Stimulated activated naive CD8-positive, alpha-beta T cell treated with anti-CD3 and anti-CD28 coated beads, Interleukin-15, Interleukin-2, amounts not matched to agents 100 U/mL and 50 U/mL, for 24 hours (primary cell): ENCODE measurements at regions not wholly inside any gene's neighbourhood (a gene's known extent, or its start where the extent isn't known, plus 50 kb on each side); places are given as distances from the start of the nearest gene placed in this dataset.
A peak's percentile ranks its signal among the peaks of the same experiment; 100 is the strongest.

Experiments used
- ATAC-seq: fragments of 150-1000 bp; cut with Tn5 transposase; one replicate; pipeline ENCODE4 v1.10.0; 2021
- DNase-seq: peaks from one replicate; pipeline ENCODE4 v3.0.0; 2021

DNA sequence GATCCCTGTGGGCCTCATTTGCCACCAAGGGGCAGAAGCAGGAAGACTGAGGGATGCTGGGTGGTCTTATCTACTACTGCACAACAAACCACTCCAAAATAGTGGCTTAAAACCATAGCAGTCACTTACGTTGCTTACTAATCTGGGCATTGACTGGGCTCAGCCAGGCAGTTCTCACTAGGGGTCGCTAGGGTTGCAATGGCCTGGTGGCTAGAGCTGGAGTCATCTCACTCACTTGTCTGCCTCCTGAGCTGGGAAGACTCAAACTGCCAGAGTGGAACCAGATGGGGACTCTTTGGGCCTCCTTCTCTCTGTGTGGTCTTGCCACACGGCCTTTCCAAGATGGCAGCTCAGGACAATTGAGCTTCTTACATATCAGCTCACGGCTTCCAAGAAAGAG lies 216.3 kb upstream of the BCOR start:
- ATAC-seq (no peak), DNase-seq (no peak)

DNA sequence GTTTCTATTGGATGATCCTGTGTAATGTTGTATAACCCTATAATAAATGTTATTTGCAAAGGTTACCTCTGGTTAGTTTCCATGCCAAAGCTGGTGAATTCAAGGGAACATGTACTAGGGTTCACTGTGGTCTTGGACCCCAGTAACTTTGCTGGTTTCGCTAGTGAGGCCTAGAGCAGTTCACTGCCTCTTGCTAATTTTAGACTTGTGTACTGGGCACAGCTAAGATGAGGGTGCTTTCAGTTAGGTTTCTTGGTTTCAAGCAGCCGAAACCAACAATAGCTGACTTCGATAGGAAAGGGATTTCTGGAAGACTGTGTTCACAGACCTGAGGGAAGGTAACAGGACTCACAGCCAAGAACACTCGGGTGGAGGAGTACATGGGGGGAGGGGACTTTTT lies 215.5 kb upstream of the BCOR start:
- no peak for DNase-seq

DNA sequence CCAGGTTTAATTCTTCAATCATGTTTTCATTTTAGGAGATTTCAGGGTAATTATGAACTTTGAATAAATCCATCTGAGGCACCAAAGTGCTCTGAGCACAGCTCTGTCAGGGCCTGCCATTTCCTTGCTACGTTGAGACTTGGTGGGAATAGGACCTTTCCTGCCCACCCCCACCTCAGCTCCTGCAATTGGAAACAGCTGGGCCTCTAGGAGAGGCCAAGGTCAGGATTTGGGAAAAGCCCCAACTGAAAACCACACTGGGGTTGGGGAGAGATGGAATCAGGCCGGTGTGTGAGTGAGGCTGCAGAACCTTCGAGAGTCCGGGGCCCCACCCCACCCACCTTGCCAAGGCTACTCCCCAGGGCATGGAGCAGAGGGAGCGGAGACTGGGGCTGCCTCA lies 212.7 kb upstream of the BCOR start:
- ATAC-seq (no peak), DNase-seq (no peak)

More for the DNA sequence above, 215.5 kb upstream of the BCOR start:
- no peak for ATAC-seq

DNA sequence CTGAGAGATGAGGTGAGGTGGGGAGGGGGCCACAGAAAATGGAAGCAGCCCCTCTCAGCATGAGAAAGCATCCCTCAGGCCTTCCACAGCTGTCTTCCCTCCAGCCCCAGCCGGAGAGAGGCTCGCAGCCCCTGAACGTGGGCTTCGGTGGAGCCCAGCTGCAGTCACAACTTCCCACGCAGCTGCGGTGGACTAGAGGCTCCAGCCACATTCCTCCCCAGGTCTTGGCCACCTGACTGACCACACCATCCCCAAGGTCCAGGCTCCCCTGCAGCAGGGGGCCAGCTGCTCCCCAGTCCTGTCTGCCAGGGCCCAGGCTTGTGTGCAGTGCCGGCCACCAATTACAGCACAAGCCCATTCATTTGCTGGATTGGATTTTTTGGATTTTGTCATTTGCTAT lies 212.3 kb upstream of the BCOR start:
- DNase-seq, result no peak

DNA sequence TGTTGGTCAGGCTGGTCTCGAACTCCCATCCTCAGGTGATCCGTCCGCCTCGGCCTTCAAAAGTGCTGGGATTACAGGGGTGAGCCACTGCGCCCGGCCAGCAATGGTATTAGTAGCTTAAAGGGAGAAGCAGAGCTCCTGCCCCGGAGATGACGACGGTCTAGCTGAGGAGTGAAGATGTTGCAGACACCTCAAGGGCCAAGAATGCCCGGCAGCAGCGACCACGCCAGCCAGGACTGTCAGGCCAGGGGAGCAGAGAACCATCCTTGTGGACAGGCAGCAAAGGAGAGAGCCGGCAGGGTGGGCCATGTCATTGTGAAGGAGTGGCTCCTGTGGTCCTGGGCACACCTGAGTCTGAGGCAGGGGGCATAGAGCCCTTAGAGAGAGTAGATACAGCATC lies 210.1 kb upstream of the BCOR start:
- DNase-seq (no peak), ATAC-seq (no peak)

More for the DNA sequence above, 212.3 kb upstream of the BCOR start:
- no peak for ATAC-seq

DNA sequence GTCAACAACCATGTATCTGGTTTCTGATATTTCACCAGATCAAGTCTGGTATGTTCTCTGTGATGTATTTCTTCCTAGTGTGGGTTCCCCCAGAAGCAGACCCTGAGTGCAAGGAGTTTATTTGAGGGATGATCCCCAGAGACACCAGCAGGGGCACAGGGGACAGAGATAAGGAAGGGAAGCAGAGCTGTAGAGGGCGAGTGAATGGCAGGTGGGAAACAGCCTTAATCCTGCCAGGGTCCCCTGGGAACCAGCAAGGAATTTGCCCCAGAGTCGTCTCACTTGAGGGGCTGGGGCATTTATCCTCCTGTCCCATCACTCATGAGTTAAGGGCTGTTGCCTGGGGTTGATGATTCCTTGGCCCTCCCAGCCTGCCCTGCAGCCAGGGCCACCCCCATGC lies 206.4 kb upstream of the BCOR start:
- DNase-seq (no peak), ATAC-seq (no peak)

DNA sequence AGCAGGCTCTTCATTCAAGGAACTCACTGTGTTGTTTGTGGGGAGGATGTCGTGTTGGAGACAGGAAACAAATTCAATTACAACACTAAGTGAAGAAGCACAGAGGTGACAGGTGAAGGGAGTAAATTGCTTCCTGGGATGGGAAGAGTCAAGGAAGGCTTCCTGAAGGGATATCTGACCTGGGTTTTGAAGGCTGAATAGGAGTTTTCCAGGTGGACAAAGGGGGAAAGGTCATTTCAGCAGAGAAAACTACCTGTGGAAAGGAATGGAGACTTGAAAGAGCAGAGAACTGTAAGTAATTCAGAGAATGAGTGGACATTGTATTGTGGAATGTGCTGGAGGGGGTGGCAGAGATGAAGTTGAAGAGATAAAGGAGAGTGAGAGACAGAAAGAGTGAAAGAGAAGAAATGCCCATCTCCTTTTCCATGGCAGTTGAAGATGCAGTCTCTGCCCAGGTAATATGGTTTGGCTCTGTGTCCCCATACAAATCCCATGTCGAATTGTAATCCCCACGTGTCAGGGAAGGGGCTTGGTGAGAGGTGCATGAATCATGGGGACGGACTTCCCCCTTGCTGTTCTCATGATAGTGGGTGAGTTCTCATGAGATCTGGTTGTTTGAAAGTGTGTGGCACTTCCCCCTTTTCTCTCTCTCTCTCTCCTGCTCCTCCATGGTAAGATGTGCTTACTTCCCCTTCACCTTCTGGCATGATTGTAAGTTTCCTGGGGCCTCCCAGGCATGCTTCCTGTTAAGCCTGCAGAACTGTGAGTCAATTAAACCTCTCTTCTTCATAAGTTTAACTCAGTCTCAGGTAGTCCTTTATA lies 205.7 kb upstream of the BCOR start:
- peak; percentile 43 for ATAC-seq
- DNase-seq, result peak; percentile 9

DNA sequence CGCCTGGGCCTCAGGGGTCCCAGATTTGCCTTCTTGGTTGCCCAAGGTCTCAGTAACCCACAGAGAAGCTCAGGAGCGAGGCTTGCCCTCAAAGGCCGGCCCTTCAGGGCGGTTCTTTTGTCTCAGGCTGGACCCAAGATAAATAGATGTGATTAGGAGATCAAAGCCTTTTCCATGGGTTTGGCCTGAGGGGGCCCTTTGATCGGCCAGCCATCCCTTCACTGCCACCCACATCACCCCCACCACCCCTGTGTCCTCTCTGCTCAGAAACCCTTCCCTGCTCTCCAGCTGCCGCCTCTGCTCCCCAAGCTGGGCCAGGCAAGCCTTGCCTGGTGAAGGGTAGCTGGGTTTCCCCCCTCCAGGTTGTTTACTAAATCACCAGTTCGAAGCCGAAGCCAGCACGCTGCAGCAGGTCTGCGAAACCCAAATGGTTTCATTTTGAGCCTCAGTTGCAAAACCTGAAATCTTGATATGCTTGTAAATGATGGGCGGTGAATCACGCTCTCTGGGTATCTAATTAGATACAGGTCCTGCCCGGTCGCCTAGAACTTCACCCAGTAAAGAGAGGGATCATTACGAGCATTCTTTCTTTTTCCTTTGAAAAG lies 202.6 kb upstream of the BCOR start:
- ATAC-seq (peak; percentile 52), DNase-seq (peak; percentile 14)

DNA sequence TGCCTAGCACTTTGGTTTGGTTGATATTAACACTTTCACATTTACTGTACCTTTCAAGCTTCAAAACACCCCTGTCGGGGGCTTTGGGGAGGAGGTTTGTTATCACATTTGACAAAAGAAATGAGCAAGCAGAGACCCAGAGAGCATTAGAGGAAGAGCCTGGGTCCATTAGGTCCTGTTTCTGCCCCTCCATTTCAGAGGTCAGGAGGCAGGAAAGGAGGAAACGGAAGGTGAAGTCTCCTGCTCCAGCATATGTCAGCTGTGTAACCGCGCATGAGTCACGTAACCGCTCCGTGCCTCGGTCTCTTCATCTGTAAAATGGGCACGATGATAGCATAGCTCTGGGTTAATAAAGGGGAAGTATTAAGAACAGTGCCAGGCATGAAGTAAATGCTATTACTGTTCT lies 201.9 kb upstream of the BCOR start:
- DNase-seq (no peak), ATAC-seq (no peak)

DNA sequence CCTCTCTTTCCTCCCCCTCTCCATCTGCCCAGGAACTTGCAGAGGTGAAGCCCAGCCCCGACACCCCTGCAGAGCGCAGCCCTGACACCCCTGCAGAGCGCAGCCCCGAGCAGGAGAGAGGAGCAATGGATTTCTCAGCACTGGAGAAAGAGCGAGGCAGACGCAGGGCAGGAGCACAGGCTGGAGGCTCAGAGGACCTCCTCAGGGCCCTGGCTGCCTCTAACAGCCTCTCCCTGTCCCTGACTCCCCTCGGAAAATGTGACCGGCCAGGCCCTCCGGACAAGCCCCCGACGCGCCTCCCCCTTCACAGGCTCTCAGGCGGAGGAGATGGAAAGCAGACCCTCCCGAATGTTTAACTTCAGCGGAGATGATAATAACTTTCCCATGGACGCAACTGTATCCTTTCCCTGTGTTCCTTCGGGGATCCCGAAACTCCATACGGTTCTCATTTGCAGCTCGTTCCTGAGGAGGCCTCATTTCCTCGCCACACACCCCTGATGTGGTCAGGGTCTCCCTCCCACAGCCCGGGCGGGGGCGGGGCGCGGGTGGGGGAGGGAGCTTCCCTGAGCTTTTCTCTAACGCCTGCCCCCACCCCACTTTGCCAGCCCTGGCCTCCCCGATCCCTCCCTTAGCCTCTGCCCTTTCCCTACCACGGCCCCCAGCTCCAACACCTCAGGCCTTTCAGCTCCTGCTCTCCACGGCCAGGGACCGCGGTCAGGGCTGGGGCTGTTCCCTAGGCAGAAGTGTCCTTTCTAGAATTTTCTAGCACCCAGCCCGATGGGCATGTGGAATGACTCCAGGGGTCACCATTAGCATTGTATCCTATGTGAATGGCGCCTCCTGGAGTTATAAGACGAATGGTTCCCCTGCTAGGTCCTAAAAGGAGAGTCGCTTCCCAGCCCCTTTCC lies 201.1 kb upstream of the BCOR start:
- DNase-seq (no peak), ATAC-seq (no peak)

DNA sequence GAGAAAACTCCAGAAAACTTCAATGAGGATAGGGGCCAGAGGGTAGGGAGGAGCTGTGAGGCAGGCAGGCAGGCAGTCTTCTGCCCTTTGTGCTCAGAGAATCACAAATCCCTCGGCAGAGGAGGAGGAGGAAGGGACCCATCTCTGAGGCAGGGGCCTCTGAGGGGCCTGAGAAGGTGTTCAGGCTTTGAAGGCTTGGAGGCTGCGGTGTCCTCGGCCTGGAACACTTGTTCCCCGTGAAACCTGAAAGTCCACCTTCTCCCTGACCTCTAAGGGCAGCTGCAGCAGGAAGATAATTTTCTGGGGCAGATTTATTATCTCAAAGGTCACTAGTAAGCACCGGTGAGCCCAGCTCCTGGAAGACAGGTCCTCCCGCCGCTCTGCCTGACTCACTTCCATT lies 200.3 kb upstream of the BCOR start:
- ATAC-seq, result no peak

DNA sequence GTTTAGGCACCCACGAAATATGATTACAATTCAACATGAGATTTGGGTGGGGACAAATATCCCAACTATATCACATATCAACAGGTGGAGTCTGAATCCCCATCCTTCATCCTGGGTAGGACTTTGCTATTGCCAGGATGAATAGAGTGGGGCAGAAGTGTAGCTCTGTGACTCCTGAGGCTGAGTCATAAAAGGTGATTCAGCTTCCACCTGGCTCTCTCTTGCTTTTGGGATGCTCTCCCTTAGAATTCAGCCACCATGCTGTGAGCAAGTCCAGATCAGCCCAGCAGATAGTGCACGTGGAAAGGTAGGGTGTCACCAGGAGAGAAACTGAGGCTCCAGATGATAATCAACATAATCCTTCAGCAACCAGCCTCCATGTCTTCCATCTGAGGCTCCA lies 193.8 kb upstream of the BCOR start:
- ATAC-seq (no peak), DNase-seq (no peak)

More for the DNA sequence above, 200.3 kb upstream of the BCOR start:
- DNase-seq, result no peak

DNA sequence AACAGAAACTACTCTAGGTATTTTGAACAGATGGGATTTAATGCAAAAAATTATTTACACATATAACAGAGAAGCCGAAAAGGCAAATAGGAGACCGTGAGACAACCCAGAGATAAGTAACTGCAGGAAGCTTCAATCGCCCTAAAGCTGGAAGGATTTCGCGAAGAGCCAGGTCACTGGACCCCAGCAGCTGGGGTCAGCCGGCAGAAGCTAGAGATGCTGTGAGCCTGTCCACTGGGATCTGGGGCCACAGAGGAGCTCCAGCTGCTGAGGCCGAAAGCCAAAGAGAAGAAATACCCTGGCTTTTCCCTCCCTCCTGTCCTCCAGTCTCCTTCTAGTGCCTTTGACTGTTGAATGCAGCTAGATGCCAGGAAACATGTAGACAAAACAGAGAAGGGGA lies 192.8 kb upstream of the BCOR start:
- ATAC-seq (no peak), DNase-seq (no peak)

DNA sequence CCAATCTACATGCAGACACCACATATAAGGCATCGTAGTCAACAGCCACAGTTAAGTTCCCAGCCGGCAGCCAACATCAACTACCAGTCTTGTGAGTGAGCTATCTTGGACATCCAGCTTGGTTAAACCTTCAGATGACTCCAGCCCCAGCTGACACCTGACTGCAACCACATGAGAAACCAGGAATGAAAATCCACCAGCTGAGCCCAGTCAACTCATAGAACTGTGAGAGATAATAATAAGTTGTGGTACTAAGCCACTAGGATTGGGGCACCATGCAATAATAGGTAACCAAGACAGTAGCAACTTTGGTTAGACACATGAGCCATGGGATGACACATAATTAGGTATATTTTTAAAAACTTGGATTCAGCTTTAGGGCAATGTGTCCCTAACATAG lies 188.1 kb upstream of the BCOR start:
- ATAC-seq (no peak), DNase-seq (no peak)

DNA sequence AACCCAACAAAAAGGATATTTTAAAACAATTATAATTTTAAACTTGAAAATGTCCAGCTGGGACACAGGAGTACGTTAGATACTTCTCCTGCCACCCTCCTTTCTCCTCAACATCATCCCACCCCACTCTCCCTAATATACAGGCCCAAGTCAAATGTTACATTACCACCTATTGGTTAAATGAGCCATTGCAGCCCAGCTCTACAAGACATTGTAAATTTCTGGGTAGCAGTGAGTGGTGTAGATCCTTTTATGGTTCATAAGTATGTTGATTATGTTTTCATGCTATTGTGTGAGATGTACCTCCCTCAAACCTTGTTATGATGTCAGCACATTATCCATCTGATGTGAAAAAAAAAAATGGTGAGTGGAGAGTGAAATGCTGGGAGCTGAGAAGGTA lies 187.1 kb upstream of the BCOR start:
- ATAC-seq (no peak), DNase-seq (no peak)

DNA sequence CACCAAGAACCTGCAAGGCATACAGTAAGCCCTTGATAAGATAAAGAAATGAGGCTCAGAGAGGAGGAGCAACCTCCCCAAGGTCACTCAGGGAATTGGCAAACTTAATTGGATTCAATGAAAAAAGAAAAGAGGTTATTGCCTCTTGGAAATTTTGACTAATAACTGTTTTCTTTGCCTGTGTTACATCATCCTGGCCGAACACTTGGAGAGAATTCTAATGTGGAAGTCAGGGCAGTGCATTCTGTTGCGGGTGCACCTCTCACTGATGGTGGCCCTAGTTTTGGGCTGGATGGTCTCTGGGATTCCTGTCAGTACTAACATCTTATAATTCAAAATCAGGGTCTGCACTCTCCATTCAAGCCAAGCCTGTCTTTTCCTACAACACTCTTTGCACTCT lies 186.2 kb upstream of the BCOR start:
- DNase-seq (no peak), ATAC-seq (no peak)

DNA sequence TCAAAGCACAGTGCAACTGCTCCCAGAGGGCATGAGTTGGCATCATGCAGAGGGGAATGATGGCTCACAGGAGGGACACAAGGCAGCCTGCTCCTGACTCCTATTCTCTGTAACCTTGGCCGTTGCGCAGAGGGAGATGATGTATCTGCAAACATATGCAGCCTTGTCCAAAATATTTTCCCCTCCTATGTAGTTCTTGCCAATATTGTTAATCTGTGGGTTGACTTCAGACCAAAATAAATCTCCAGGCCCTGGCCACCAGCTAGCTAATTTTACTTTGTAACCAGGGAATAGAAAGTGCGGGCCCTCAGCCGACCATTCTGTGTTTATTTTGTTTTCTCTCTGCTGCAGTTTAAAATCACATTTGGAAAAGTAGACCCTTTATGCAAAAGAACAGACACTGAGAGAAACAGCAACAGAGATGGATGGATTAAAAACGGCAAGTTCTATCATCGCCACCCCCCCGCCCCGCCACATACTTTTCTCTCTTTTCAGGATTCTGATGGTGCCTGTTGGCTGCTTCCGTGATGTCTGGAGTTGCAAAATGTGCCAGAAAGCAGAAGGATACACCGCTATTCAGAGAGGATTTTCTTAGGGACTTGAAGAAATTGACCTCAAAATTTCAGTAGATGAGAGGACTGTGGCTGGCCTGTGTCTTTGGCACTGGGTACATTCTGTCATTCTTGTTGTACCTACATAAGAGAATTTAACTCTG lies 185.3 kb upstream of the BCOR start:
- no peak for ATAC-seq

DNA sequence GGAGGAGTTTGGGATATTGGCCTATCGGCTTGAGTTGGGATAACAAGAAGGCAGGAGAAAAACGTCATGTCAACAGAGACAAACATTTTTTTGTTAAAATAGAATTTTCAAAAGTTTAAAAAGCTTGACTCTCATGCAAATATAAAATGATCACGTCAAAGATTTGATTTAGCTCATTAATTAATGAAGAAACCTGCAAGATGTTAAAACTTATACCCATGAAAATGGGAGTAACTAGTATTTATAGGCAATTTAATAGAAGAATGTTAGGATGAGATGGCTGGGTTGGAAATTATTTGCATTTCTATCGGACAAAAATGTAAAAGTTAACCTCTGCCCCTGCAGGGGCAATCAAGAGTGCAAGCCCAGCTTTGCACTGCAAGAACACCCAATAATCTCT lies 184.6 kb upstream of the BCOR start:
- DNase-seq, result no peak
- ATAC-seq, result no peak

More for the DNA sequence above, 185.3 kb upstream of the BCOR start:
- DNase-seq, result no peak

DNA sequence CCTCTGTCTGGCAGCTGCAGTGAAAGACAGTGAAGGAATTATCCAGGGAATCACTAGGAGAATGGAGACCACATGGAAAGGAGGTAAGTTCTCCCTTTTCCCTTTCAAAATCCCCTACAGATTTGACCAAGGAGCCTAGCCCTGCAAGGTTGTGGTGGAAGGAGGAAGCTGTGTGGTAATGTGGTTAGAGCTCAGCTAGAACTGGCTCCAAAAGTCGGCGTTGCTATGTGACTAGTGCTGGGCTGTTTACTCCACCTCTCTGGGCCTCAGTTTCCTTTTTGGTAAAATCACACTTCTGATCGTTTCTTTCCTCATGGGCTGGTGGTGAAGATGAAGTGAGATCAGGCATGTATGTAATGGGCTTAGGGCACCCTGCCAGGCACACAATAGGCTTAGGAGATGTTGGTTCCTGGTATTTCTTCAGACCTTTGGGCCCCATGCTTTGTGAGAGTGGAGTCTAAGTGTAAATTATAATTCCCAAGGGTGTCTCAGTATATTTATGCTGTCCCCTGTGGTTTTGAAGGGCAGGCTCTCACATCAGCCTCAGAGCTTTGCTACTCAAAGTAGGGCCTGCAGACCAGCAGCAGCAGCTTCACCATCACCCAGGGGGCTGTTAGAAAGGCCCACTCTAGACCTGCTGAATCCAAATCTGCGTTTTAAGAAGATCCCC lies 183.7 kb upstream of the BCOR start:
- ATAC-seq (peak; percentile 56), DNase-seq (peak; percentile 19)

DNA sequence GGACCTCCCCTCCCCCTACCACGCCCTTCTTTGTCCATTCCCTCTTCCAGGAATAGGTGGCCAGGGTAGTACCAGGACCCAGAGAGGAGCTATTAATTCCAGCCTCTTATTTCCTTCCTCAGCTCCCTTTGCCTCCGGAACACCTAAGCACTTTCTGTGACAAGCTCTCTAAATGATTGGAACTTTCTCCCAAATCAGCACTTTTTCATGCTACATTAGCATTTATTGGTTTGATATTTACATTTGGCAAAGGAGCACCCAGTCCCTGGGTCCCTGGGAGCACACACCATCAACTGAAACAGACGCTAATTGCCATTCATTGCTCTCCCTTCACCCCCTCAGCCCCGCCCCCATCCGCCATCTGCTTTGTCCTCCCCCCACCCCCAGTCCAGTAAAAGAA lies 182.0 kb upstream of the BCOR start:
- no peak for ATAC-seq
- no peak for DNase-seq

DNA sequence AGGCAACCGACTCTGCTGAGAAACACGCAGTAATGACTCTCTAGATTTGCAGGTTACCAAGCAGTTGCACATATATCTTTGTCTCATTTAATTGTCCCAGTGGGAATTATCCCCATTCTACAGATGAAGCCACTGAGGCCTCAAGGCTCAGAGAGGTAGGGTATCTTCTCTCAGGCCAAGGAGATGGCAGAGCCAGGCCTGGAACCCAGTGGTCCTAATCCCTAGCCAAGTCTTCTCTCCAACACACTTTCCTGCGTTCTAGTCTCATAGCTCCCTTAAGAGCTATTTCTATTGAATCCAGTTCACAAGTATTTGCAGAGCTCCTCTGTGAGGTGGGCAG lies 181.3 kb upstream of the BCOR start:
- ATAC-seq, result no peak
- DNase-seq, result no peak
